ENCODE measurements at regions not wholly inside any gene's neighbourhood (a gene's known extent, or its start where the extent isn't known, plus 50 kb on each side); places are given as distances from the start of the nearest gene placed in this dataset.

DNA sequence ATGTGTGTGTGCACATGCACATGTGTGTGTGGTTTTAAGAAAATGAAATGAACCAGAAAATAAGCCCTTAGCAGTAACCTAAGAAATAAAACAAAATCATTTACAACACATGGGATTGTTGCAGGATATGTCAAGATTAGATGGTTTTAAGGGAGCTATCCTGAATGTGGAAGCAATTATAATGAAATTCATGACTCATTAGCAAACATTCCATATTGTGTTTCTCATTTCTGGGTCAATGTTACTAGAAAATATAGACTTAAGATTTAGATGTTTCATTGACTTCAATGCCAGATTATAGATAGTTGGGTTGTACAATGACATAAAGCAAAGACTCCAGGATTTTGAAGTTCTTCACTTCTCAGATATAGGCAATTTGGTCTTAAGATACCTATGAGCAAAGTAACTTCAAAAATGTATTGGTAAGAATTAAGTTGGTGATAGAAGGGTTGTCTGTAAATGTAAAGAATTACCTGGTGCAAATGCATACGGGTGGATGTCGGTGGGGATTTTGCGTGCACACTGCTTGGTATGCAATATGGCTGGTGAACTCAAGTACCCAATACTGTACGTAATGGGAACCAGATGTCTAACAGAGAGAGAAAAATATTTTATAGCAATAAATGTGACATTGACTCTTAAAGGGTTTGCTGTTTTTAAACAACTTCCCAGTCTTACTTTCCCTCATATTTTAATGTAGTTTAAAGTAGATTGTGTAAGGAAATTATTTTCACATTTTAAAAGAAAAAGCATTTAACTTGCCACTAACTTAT lies 53.9 kb upstream of the NR2F2 start:
- DNase-seq (ENCODE audit: low read depth, low spot score), result no peak

Measured in brain pericyte (primary cell).